Neural cell (in vitro differentiated cells): ENCODE measurements at regions not wholly inside any gene's neighbourhood (a gene's known extent, or its start where the extent isn't known, plus 50 kb on each side); places are given as distances from the start of the nearest gene placed in this dataset.

Experiments
- H2AFZ ChIP-seq: fragments of 200-600, 300-800 bp; sonication (generic), shearing (Covaris generic); 2 replicates; pipeline ENCODE4 v1.6.0; 2014; ENCODE audit warnings: low read depth, mild to moderate bottlenecking, antibody characterized with exemption, low read length, moderate library complexity
- H3F3A ChIP-seq: fragments of 200-600 bp; shearing (Covaris generic); 2 replicates; pipeline ENCODE4 v1.6.1; 2016; ENCODE audit warnings: mild to moderate bottlenecking, moderate library complexity, mixed read lengths, antibody characterized with exemption, low read length; ENCODE audit not compliant: insufficient read depth, poor library complexity, severe bottlenecking
- H3K27ac ChIP-seq: fragments of 200-600, 300-800 bp; sonication (generic), shearing (Covaris generic); 2 replicates; pipeline ENCODE4 v1.5.1; 2014; ENCODE audit warnings: mild to moderate bottlenecking, low read length, moderate library complexity
- H3K27me3 ChIP-seq: fragments of 300-800, 200-600 bp; sonication (generic), shearing (Covaris generic); 2 replicates; pipeline ENCODE4 v1.6.0; 2014; ENCODE audit warnings: mild to moderate bottlenecking, low read depth, low read length, moderate library complexity; ENCODE audit not compliant: insufficient read depth
- H3K36me3 ChIP-seq: fragments of 300-800, 200-600 bp; sonication (generic), shearing (Covaris generic); 2 replicates; pipeline ENCODE4 v1.5.1; 2014; ENCODE audit warnings: mild to moderate bottlenecking, antibody characterized with exemption, low read length, moderate library complexity; ENCODE audit not compliant: insufficient read depth
- H3K4me2 ChIP-seq: fragments of 300-800, 200-600 bp; sonication (generic), shearing (Covaris generic); 2 replicates; pipeline ENCODE4 v1.6.0; 2014; ENCODE audit warnings: mild to moderate bottlenecking, low read length
- H3K4me3 ChIP-seq: fragments of 300-800, 200-600 bp; sonication (generic), shearing (Covaris generic); 2 replicates; pipeline ENCODE4 v1.5.1; 2014; ENCODE audit warnings: mild to moderate bottlenecking, low read length, moderate library complexity
- H3K79me2 ChIP-seq: fragments of 200-600 bp; shearing (Covaris generic); replicated peaks from 2 replicates; pipeline ENCODE4 v1.6.0; 2014; ENCODE audit warnings: mild to moderate bottlenecking, low read length, moderate library complexity; ENCODE audit not compliant: insufficient read depth
- H3K9ac ChIP-seq: fragments of 300-800, 200-600 bp; sonication (generic), shearing (Covaris generic); 2 replicates; pipeline ENCODE4 v1.6.1; 2016; ENCODE audit warnings: mild to moderate bottlenecking, low read length, mixed read lengths
- H3K9me2 ChIP-seq: fragments of 200-600 bp; shearing (Covaris generic); 2 replicates; pipeline ENCODE4 v1.6.1; 2016; ENCODE audit warnings: mild to moderate bottlenecking, low read length, mixed read lengths; ENCODE audit not compliant: insufficient read depth
- H3K9me3 ChIP-seq: fragments of 200-600, 300-800 bp; sonication (generic), shearing (Covaris generic); 2 replicates; pipeline ENCODE4 v1.6.1; 2016; ENCODE audit warnings: mild to moderate bottlenecking, mixed run types, low read length, moderate library complexity, mixed read lengths
- H4K20me1 ChIP-seq: fragments of 200-600 bp; shearing (Covaris generic); 2 replicates; pipeline ENCODE4 v1.6.1; 2016; ENCODE audit warnings: mild to moderate bottlenecking, mixed run types; ENCODE audit not compliant: insufficient read depth
- CTCF ChIP-seq: fragments of 450-650 bp; IDR thresholded peaks from 2 replicates; pipeline ENCODE4 v1.5.1; 2014; ENCODE audit warnings: antibody characterized with exemption, mild to moderate bottlenecking, moderate library complexity; ENCODE audit not compliant: poor library complexity, severe bottlenecking
- EP300 ChIP-seq: fragments of 450-650 bp; conservative IDR thresholded peaks from 2 replicates; pipeline ENCODE4 v1.6.1; 2014; ENCODE audit warnings: antibody characterized with exemption, mild to moderate bottlenecking, moderate library complexity; ENCODE audit not compliant: poor library complexity, severe bottlenecking
- EZH2 ChIP-seq: fragments of 200-600, 300-800 bp; shearing (Covaris generic), sonication (generic); IDR thresholded peaks from 2 replicates; pipeline ENCODE4 v1.6.1; 2014; ENCODE audit warnings: antibody characterized with exemption, low read length, borderline replicate concordance, mild to moderate bottlenecking; ENCODE audit not compliant: insufficient read depth, poor library complexity, severe bottlenecking
- MXI1 ChIP-seq: fragments of 450-650 bp; conservative IDR thresholded peaks from 2 replicates; pipeline ENCODE4 v1.6.1; 2014; ENCODE audit warnings: antibody characterized with exemption, mild to moderate bottlenecking; ENCODE audit not compliant: poor library complexity, severe bottlenecking
- POLR2AphosphoS5 ChIP-seq: IDR thresholded peaks from 2 replicates; pipeline ENCODE4 v1.6.1; 2012
- RAD21 ChIP-seq: fragments of 450-650 bp; conservative IDR thresholded peaks from 2 replicates; pipeline ENCODE4 v1.6.1; 2014; ENCODE audit warnings: antibody characterized with exemption, mild to moderate bottlenecking, moderate library complexity
- REST ChIP-seq: IDR thresholded peaks from 2 replicates; pipeline ENCODE4 v1.6.1; 2012; ENCODE audit warnings: borderline replicate concordance
- SMC3 ChIP-seq: fragments of 450-650 bp; conservative IDR thresholded peaks from 2 replicates; pipeline ENCODE4 v1.6.1; 2014; ENCODE audit warnings: antibody characterized with exemption, mild to moderate bottlenecking, moderate library complexity; ENCODE audit not compliant: poor library complexity
- TAF1 ChIP-seq: IDR thresholded peaks from 2 replicates; pipeline ENCODE4 v1.6.1; 2012; ENCODE audit warnings: low read depth

GRCh38 chr4:100042711-100043110 lies 92.6 kb upstream of the H2AZ1 start:
- H3K27me3 ChIP-seq, result no peaks in the 10 kb centered on the region
- H3K27ac ChIP-seq, result no peak overlapping the region
- H3K9me2 ChIP-seq, result no peaks in the 10 kb centered on the region
- H3K9ac ChIP-seq, result no peak overlapping the region
- H4K20me1 ChIP-seq, result no peaks in the 10 kb centered on the region
- no peak overlapping the region for H3K4me2 ChIP-seq
- H3K9me3 ChIP-seq, result no peaks in the 10 kb centered on the region
- no peak overlapping the region for H3K4me3 ChIP-seq
- H3F3A ChIP-seq, result no peaks in the 10 kb centered on the region
- TF ChIP-seq EZH2, result no peak
- no peak for TF ChIP-seq TAF1
- no peak for TF ChIP-seq EP300
- TF ChIP-seq SMC3, result no peak
- no peak for TF ChIP-seq MXI1
- TF ChIP-seq CTCF, result no peak
- TF ChIP-seq REST, result no peak
- no peak for TF ChIP-seq RAD21
- TF ChIP-seq POLR2AphosphoS5, result no peak
- no peaks in the 10 kb centered on the region for H3K36me3 ChIP-seq
- H2AFZ ChIP-seq, result no peak overlapping the region
- no peaks in the 10 kb centered on the region for H3K79me2 ChIP-seq

- Histone ChIP-seq H3F3A (no peaks in the 10 kb centered on the region), H3K36me3 (no peaks in the 10 kb centered on the region), H3K27me3 (no peaks in the 10 kb centered on the region), H2AFZ (no peak overlapping the region), H4K20me1 (no peaks in the 10 kb centered on the region), H3K9me2 (no peaks in the 10 kb centered on the region), H3K9ac (no peak overlapping the region), H3K27ac (no peak overlapping the region), H3K9me3 (no peaks in the 10 kb centered on the region), H3K4me2 (no peak overlapping the region), H3K4me3 (no peak overlapping the region), H3K79me2 (no peaks in the 10 kb centered on the region)
- TF ChIP-seq CTCF (no peak), EP300 (no peak), RAD21 (no peak), SMC3 (no peak), MXI1 (no peak), EZH2 (no peak), POLR2AphosphoS5 (no peak), REST (no peak), TAF1 (no peak)
These were observed 92.2 kb upstream of the H2AZ1 start for GRCh38 chr4:100042235-100042634.
